Esophagus muscularis mucosa (tissue), 4 donors: ENCODE measurements at regions not wholly inside any gene's neighbourhood (a gene's known extent, or its start where the extent isn't known, plus 50 kb on each side); places are given as distances from the start of the nearest gene placed in this dataset.

Experiments
- DNase-seq: peaks from one replicate; pipeline ENCODE4 v3.0.0-alpha.2; 2017; ENCODE audit errors: extremely low spot score
- H3K27ac ChIP-seq, 4 donors: fragments of 200-600 bp; sonication (generic); replicated peaks in 1 of 4; 1 replicate in 3 of 4; 2 replicates in 1 of 4; pipeline ENCODE4 v1.5.1; 2016 to 2019; ENCODE audit warnings: mild to moderate bottlenecking in 1 of 4
- H3K27me3 ChIP-seq, 4 donors: fragments of 200-600 bp; sonication (generic); one replicate each; pipeline versions ENCODE4 v1.5.1 to v1.6.0; 2016 to 2019
- H3K36me3 ChIP-seq, 4 donors: fragments of 200-600 bp; sonication (generic); one replicate each; pipeline ENCODE4 v1.5.1; 2016 to 2019
- H3K4me1 ChIP-seq, 4 donors: fragments of 200-600 bp; sonication (generic); one replicate each; pipeline ENCODE4 v1.5.1; 2016 to 2019
- H3K4me3 ChIP-seq, 4 donors: fragments of 200-600 bp; sonication (generic); 1 replicate in 2 of 4; 2 replicates in 2 of 4; pipeline ENCODE4 v1.5.1; 2016 to 2019; ENCODE audit warnings: mild to moderate bottlenecking in 4 of 4, moderate library complexity in 1 of 4
- H3K9me3 ChIP-seq, 4 donors: fragments of 200-600 bp; sonication (generic); 1 replicate in 3 of 4; 2 replicates in 1 of 4; pipeline ENCODE4 v1.5.1; 2016 to 2019
- EP300 ChIP-seq: sonication (generic); formaldehyde crosslinking; IDR thresholded peaks from one replicate; pipeline ENCODE4 v1.6.1; 2017; ENCODE audit warnings: antibody characterized with exemption
- POLR2A ChIP-seq: fragments of 450-650 bp; IDR thresholded peaks from one replicate; pipeline ENCODE4 v1.6.1; 2017; ENCODE audit warnings: antibody characterized with exemption, moderate library complexity, mild to moderate bottlenecking, low read depth
- POLR2AphosphoS5 ChIP-seq, 2 donors: sonication (generic); formaldehyde crosslinking; IDR thresholded peaks; one replicate each; pipeline ENCODE4 v1.6.1; 2017; ENCODE audit warnings: antibody characterized with exemption in 2 of 2
- WGBS: methylation state at CpG from one replicate; pipeline ENCODE4 v1.1.5; 2018; 5-methylcytosine and 5-hydroxymethylcytosine counted together
- intact Hi-C: fragments of 100-400 bp; cut with DNase I; formaldehyde crosslinking; loops from one replicate; pipeline ENCODE4 v1.15.1; 2023
- TF ChIP-seq, protein P1 (sequence below), 3 experiments: fragments of 200-600 bp in 2 of 3; fragments of 450-650 bp in 1 of 3; sonication (generic) in 2 of 3; IDR thresholded peaks; one replicate each; pipeline ENCODE4 v1.5.1; 2017 to 2019; ENCODE audit warnings: antibody characterized with exemption in 3 of 3, mild to moderate bottlenecking in 2 of 3, moderate library complexity in 1 of 3

DNA sequence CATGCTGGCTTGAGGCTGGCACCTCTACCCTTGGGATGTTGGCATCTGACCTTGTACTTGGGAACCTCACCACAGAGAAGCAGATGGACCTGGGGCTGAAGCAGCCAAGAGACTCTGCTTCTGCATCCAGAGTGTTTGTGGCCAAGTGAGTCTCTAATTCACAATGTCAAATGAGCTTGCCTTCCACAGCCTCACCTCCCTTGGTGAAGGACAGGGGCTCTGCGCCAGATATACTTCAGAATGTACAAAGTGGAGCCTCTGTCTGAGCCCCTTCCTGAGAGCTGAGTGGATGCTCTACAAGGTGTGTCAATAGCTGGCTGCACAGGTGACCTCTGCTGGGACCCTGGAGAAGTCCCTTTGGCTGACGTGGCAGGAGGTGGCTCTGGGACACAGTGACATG is 508.9 kb downstream of the CDH26 start:
- Histone ChIP-seq H3K4me1 (no peaks in the 10 kb centered on the region), H3K27me3 (no peaks in the 10 kb centered on the region), H3K9me3 (no peaks in the 10 kb centered on the region), H3K36me3 (no peaks in the 10 kb centered on the region), H3K27ac (no peak overlapping the region), H3K4me3 (no peak overlapping the region)
- DNase-seq = no peak
- no peak for TF ChIP-seq EP300
- TF ChIP-seq, protein P1, sequence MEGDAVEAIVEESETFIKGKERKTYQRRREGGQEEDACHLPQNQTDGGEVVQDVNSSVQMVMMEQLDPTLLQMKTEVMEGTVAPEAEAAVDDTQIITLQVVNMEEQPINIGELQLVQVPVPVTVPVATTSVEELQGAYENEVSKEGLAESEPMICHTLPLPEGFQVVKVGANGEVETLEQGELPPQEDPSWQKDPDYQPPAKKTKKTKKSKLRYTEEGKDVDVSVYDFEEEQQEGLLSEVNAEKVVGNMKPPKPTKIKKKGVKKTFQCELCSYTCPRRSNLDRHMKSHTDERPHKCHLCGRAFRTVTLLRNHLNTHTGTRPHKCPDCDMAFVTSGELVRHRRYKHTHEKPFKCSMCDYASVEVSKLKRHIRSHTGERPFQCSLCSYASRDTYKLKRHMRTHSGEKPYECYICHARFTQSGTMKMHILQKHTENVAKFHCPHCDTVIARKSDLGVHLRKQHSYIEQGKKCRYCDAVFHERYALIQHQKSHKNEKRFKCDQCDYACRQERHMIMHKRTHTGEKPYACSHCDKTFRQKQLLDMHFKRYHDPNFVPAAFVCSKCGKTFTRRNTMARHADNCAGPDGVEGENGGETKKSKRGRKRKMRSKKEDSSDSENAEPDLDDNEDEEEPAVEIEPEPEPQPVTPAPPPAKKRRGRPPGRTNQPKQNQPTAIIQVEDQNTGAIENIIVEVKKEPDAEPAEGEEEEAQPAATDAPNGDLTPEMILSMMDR (IDR thresholded peaks at IDR 0.05) = no peak
- TF ChIP-seq POLR2A = no peak
- TF ChIP-seq POLR2AphosphoS5 (IDR thresholded peaks at IDR 0.05) = no peak
- intact Hi-C loops = no loop called here
- no CpG with 5 or more reads among the region's 2 CpGs for WGBS

- Histone ChIP-seq H3K36me3 (no peaks in the 10 kb centered on the region), H3K27ac (no peak overlapping the region), H3K9me3 (no peaks in the 10 kb centered on the region), H3K27me3 (no peaks in the 10 kb centered on the region), H3K4me3 (no peak overlapping the region), H3K4me1 (no peaks in the 10 kb centered on the region)
- 72% methylated on average over 4 of the region's 4 CpGs for WGBS
- intact Hi-C loops = no loop called here
- DNase-seq = no peak
- TF ChIP-seq POLR2A = no peak
- TF ChIP-seq, protein P1 (IDR thresholded peaks at IDR 0.05) = no peak
- no peak for TF ChIP-seq EP300
- TF ChIP-seq POLR2AphosphoS5 (IDR thresholded peaks at IDR 0.05) = no peak
Observed at GRCh38 chr20:60467771-60468170, 509.5 kb downstream of the CDH26 start.

DNA sequence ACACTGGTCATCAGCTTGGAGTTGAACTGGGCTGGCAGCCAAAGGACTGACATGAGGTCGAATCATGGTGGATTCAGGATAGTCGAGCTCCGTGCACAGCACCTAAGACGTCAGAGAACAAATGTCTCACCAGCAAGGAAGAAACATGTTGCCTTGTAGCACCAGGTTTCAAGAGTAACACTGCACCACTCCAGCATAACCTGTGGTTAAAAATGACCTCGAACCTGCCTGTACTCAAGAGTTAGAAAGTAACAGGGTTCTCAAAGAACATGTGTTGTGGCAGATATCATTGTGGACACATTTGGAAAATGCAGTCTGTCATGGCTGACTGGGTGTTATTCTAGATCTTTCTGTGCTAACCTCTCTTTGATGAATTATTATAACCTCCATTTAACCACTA is 511.6 kb downstream of the CDH26 start:
- 81% methylated on average over 5 of the region's 5 CpGs for WGBS
- H3K9me3 ChIP-seq = no peaks in the 10 kb centered on the region
- DNase-seq = no peak

DNA sequence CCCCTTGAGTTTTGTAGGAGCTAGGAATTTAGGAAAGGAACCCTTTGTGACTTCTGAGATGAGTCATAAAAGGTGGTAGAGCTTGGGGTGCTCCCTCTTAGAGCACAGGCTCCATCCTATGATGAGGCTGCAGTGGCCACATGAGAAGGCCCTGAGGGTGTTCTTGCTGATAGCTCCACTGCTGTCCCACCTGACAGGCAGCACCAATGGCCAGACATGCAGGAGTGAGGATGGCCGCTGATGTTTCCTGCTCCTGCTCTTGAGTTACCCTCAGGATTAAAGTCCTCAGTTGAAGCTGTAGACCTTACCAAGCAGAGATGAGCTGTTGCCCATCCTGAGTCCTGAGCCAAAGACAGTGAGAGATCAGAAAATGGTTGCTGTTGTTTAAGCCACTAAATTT is 512.1 kb downstream of the CDH26 start:
- no peaks in the 10 kb centered on the region for H3K9me3 ChIP-seq
- DNase-seq = no peak
- no peak overlapping the region for H3K4me3 ChIP-seq
- WGBS = 86% methylated on average over 1 of the region's 1 CpG
- no peaks in the 10 kb centered on the region for H3K36me3 ChIP-seq
- intact Hi-C loops = no loop called here
- H3K4me1 ChIP-seq = no peaks in the 10 kb centered on the region
- peaks cover 0 to 3% (median 0%) of the 10 kb centered on the region in 4 donors for H3K27me3 ChIP-seq
- TF ChIP-seq, protein P1 (IDR thresholded peaks at IDR 0.05) = no peak
- no peak overlapping the region for H3K27ac ChIP-seq

More for the DNA sequence above, 511.6 kb downstream of the CDH26 start:
- H3K27ac ChIP-seq = no peak overlapping the region
- H3K4me1 ChIP-seq = no peaks in the 10 kb centered on the region
- peaks cover 0 to 3% (median 0%) of the 10 kb centered on the region in 4 donors for H3K27me3 ChIP-seq
- intact Hi-C loops = no loop called here
- H3K4me3 ChIP-seq = no peak overlapping the region
- H3K36me3 ChIP-seq = no peaks in the 10 kb centered on the region
- TF ChIP-seq POLR2A = no peak
- TF ChIP-seq, protein P1 (IDR thresholded peaks at IDR 0.05) = no peak
- no peak for TF ChIP-seq EP300
- TF ChIP-seq POLR2AphosphoS5 (IDR thresholded peaks at IDR 0.05) = no peak

DNA sequence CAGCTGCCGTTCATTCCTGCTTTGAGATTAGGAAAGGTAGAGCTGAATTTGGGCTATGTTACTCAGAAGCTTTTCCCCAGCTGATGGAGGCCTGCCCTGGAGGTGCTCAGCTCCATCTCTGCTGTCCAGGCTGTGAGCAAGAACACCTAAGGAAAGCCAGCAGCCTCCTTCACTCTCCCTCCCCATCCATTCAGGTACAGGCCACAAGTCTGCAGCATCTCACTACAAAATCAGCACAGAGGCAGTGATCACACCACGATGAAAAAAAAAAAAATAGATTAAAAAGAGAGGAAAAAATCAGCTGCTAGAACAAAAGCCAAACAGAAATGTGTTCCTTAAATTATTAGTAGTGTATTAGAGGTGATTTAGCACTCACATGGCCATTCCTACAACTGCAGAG is 515.0 kb downstream of the CDH26 start:
- H3K36me3 ChIP-seq = no peaks in the 10 kb centered on the region
- WGBS = 63% methylated on average over 2 of the region's 2 CpGs
- TF ChIP-seq POLR2A (no peak), POLR2AphosphoS5 (IDR thresholded peaks at IDR 0.05) (no peak), EP300 (no peak)
- TF ChIP-seq, protein P1 (IDR thresholded peaks at IDR 0.05) = no peak
- intact Hi-C loops = no loop called here
- H3K9me3 ChIP-seq = no peaks in the 10 kb centered on the region
- H3K27ac ChIP-seq = no peak overlapping the region
- no peak overlapping the region for H3K4me3 ChIP-seq
- H3K27me3 ChIP-seq = peaks cover 0 to 7% (median 0%) of the 10 kb centered on the region in 4 donors
- DNase-seq = no peak
- no peaks in the 10 kb centered on the region for H3K4me1 ChIP-seq
